Left cardiac atrium (tissue), 4 donors: ENCODE measurements at regions not wholly inside any gene's neighbourhood (a gene's known extent, or its start where the extent isn't known, plus 50 kb on each side); places are given as distances from the start of the nearest gene placed in this dataset.

ENCODE experiments used
- ATAC-seq, 2 donors: fragments of 200-7000 bp; cut with Tn5 transposase; one replicate each; pipeline ENCODE4 v1.9.1; 2020; ENCODE audit warnings: mild to moderate bottlenecking in 2 of 2, moderate library complexity in 2 of 2
- DNase-seq: peaks from one replicate; pipeline ENCODE4 v3.0.0-alpha.2; 2020
- intact Hi-C, 2 donors: fragments of 100-400 bp; cut with DNase I; formaldehyde crosslinking; loops; one replicate each; pipeline versions ENCODE4 v1.14.1 to v1.15.1; 2022 to 2023
- donor health status: DM: no; HTN: yes; CAD: no.
- donor health status: DM: no; HTN: yes; CAD: no; lungs with severe emphysema.
- donor health status: DM: yes; HTN: yes; CAD: no.
- donor health status: Dilated cardiomyopathy.

GRCh38 chr13:97057176-97057575 lies 62.9 kb upstream of the OXGR1 start:
- DNase-seq: no peak
- no peak for ATAC-seq
- intact Hi-C loops: no loop called here

- intact Hi-C loops: no loop called here
- no peak for ATAC-seq
- DNase-seq: no peak
Observed at GRCh38 chr13:97058391-97058790, 64.1 kb upstream of the OXGR1 start.

- intact Hi-C loops: no loop called here
- DNase-seq (no peak), ATAC-seq (no peak)
Observed at GRCh38 chr13:97058926-97059325, 64.7 kb upstream of the OXGR1 start.

GRCh38 chr13:97067017-97067895 lies 73.0 kb upstream of the OXGR1 start:
- ATAC-seq (no peak), DNase-seq (no peak)
- intact Hi-C loops: no loop called here

- ATAC-seq (no peak), DNase-seq (no peak)
- intact Hi-C loops: no loop called here
Observed at GRCh38 chr13:97068151-97068550, 73.9 kb upstream of the OXGR1 start.

- intact Hi-C loops: no loop called here
- DNase-seq: no peak
- ATAC-seq: no peak
Observed at GRCh38 chr13:97069050-97069815, 75.0 kb upstream of the OXGR1 start.

GRCh38 chr13:97072297-97072696 lies 78.0 kb upstream of the OXGR1 start:
- intact Hi-C loops: no loop called here
- DNase-seq (no peak), ATAC-seq (no peak)

GRCh38 chr13:97074618-97075017 lies 80.3 kb upstream of the OXGR1 start:
- DNase-seq (no peak), ATAC-seq (no peak)
- intact Hi-C loops: no loop called here

GRCh38 chr13:97076898-97077297 lies 82.6 kb upstream of the OXGR1 start:
- intact Hi-C loops: no loop called here
- ATAC-seq (peak in 1 of 2 donors; percentile 42), DNase-seq (peak; percentile 18)

- DNase-seq: no peak
- ATAC-seq: no peak
- intact Hi-C loops: no loop called here
Observed at GRCh38 chr13:97077341-97077740, 83.1 kb upstream of the OXGR1 start.

- ATAC-seq (no peak), DNase-seq (no peak)
- intact Hi-C loops: no loop called here
Observed at GRCh38 chr13:97079726-97080125, 85.5 kb upstream of the OXGR1 start.

- DNase-seq (no peak), ATAC-seq (no peak)
- intact Hi-C loops: no loop called here
Observed at GRCh38 chr13:97082461-97083207, 88.4 kb upstream of the OXGR1 start.

GRCh38 chr13:97091196-97091595 lies 96.9 kb upstream of the OXGR1 start:
- DNase-seq (no peak), ATAC-seq (no peak)
- intact Hi-C loops: no loop called here

- ATAC-seq (no peak), DNase-seq (no peak)
- intact Hi-C loops: no loop called here
Observed at GRCh38 chr13:97100821-97101220, 106.5 kb upstream of the OXGR1 start.

- intact Hi-C loops: no loop called here
- ATAC-seq (no peak), DNase-seq (no peak)
Observed at GRCh38 chr13:97101912-97102708, 107.8 kb upstream of the OXGR1 start.

GRCh38 chr13:97106323-97106722 lies 112.0 kb upstream of the OXGR1 start:
- intact Hi-C loops: loop anchor here in 1 of 2 donors (5.0 kb wide), 1 partner anchor 256 kb away; no protein-coding TSS in a partner anchor
- no peak for ATAC-seq
- no peak for DNase-seq

GRCh38 chr13:97107815-97108529 lies 113.7 kb upstream of the OXGR1 start:
- intact Hi-C loops: loop anchor here in 1 of 2 donors (5.0 kb wide), 1 partner anchor 254 kb away; no protein-coding TSS in a partner anchor
- no peak for DNase-seq
- peak in 1 of 2 donors; percentile 44 for ATAC-seq

GRCh38 chr13:97108530-97108900 lies 113.6 kb upstream of the MBNL2 start:
- intact Hi-C loops: loop anchor here in 1 of 2 donors (5.0 kb wide), 1 partner anchor 254 kb away; no protein-coding TSS in a partner anchor
- DNase-seq (no peak), ATAC-seq (peak in 1 of 2 donors; percentile 40)
